OCI-LY1 (cell line): ENCODE measurements at regions not wholly inside any gene's neighbourhood (a gene's known extent, or its start where the extent isn't known, plus 50 kb on each side); places are given as distances from the start of the nearest gene placed in this dataset.

ENCODE experiments used
- H2AFZ ChIP-seq: fragments of 200-600 bp; sonication (generic), shearing (Covaris generic); 2 replicates; pipeline ENCODE4 v1.6.0; 2014; ENCODE audit warnings: antibody characterized with exemption, mild to moderate bottlenecking, low read length
- H3F3A ChIP-seq: fragments of 200-600 bp; sonication (generic), shearing (Covaris generic); 2 replicates; pipeline ENCODE4 v1.6.0; 2014; ENCODE audit warnings: mild to moderate bottlenecking, antibody characterized with exemption, low read length, moderate library complexity; ENCODE audit not compliant: insufficient read depth
- H3K27ac ChIP-seq: fragments of 200-600 bp; sonication (generic); 2 replicates; pipeline ENCODE4 v1.5.1; 2014; ENCODE audit warnings: low read length, mixed run types, mild to moderate bottlenecking, low read depth; ENCODE audit not compliant: poor library complexity, severe bottlenecking
- H3K27me3 ChIP-seq: fragments of 200-600 bp; sonication (generic); 2 replicates; pipeline ENCODE4 v1.6.0; 2014; ENCODE audit warnings: antibody characterized with exemption, mild to moderate bottlenecking, low read length, moderate library complexity; ENCODE audit not compliant: insufficient read depth
- H3K36me3 ChIP-seq: fragments of 200-600 bp; sonication (generic); 2 replicates; pipeline ENCODE4 v1.6.1; 2014; ENCODE audit warnings: mild to moderate bottlenecking, antibody characterized with exemption, low read length, moderate library complexity, mixed read lengths; ENCODE audit not compliant: insufficient read depth
- H3K4me1 ChIP-seq: fragments of 200-600 bp; sonication (generic); 2 replicates; pipeline ENCODE4 v1.5.1; 2014; ENCODE audit warnings: mild to moderate bottlenecking, low read length, moderate library complexity; ENCODE audit not compliant: insufficient read depth, severe bottlenecking
- H3K4me2 ChIP-seq: fragments of 200-600 bp; sonication (generic), shearing (Covaris generic); 2 replicates; pipeline ENCODE4 v1.6.1; 2014; ENCODE audit warnings: low read length
- H3K4me3 ChIP-seq: fragments of 200-600 bp; sonication (generic); 2 replicates; pipeline ENCODE4 v1.5.1; 2014; ENCODE audit warnings: low read length, low read depth, mild to moderate bottlenecking, mixed read lengths; ENCODE audit not compliant: poor library complexity, severe bottlenecking
- H3K79me2 ChIP-seq: fragments of 200-600 bp; shearing (Covaris generic); 2 replicates; pipeline ENCODE4 v1.6.1; 2016; ENCODE audit warnings: mixed run types, low read length, mixed read lengths; ENCODE audit not compliant: insufficient read depth
- H3K9ac ChIP-seq: fragments of 200-600 bp; sonication (generic), shearing (Covaris generic); 2 replicates; pipeline ENCODE4 v1.6.1; 2014; ENCODE audit warnings: mild to moderate bottlenecking, low read length, mixed read lengths
- H3K9me2 ChIP-seq: fragments of 200-600 bp; sonication (generic), shearing (Covaris generic); 2 replicates; pipeline ENCODE4 v1.6.1; 2014; ENCODE audit warnings: low read depth, mild to moderate bottlenecking, low read length, mixed read lengths
- H3K9me3 ChIP-seq: fragments of 200-600 bp; shearing (Covaris generic); 2 replicates; pipeline ENCODE4 v1.6.1; 2014; ENCODE audit warnings: low read length, mixed read lengths
- H4K20me1 ChIP-seq: fragments of 200-600 bp; sonication (generic), shearing (Covaris generic); 2 replicates; pipeline ENCODE4 v1.6.0; 2016; ENCODE audit warnings: mild to moderate bottlenecking, low read length; ENCODE audit not compliant: insufficient read depth
- CTCF ChIP-seq: fragments of 200-600 bp; sonication (generic), shearing (Covaris generic); IDR thresholded peaks from 2 replicates; pipeline ENCODE4 v1.5.1; 2017; ENCODE audit warnings: mild to moderate bottlenecking, antibody characterized with exemption, low read length, moderate library complexity, mixed read lengths
- EZH2 ChIP-seq: fragments of 200-600 bp; sonication (generic), shearing (Covaris generic); IDR thresholded peaks from 2 replicates; pipeline ENCODE4 v1.8.0; 2017; ENCODE audit warnings: borderline replicate concordance, mixed run types, mild to moderate bottlenecking, antibody characterized with exemption, low read length, moderate library complexity, mixed read lengths

- no peak overlapping the region for H2AFZ ChIP-seq
- H3K27me3 ChIP-seq: no peaks in the 10 kb centered on the region
- H3K79me2 ChIP-seq: no peaks in the 10 kb centered on the region
- H3F3A ChIP-seq: no peaks in the 10 kb centered on the region
- H3K9ac ChIP-seq: no peak overlapping the region
- H3K36me3 ChIP-seq: no peaks in the 10 kb centered on the region
- H4K20me1 ChIP-seq: no peaks in the 10 kb centered on the region
- TF ChIP-seq CTCF (no peak), EZH2 (no peak)
- no peaks in the 10 kb centered on the region for H3K4me1 ChIP-seq
- no peaks in the 10 kb centered on the region for H3K9me2 ChIP-seq
- no peak overlapping the region for H3K27ac ChIP-seq
- no peaks in the 10 kb centered on the region for H3K9me3 ChIP-seq
- no peak overlapping the region for H3K4me3 ChIP-seq
- no peak overlapping the region for H3K4me2 ChIP-seq
Measured at GRCh38 chr20:11726026-11726425, 191.7 kb upstream of the BTBD3 start.

GRCh38 chr20:11727708-11728107 lies 190.0 kb upstream of the BTBD3 start:
- no peaks in the 10 kb centered on the region for H3K9me3 ChIP-seq
- H3K36me3 ChIP-seq: no peaks in the 10 kb centered on the region
- H3K9ac ChIP-seq: no peak overlapping the region
- no peak overlapping the region for H3K4me2 ChIP-seq
- no peaks in the 10 kb centered on the region for H3F3A ChIP-seq
- no peak overlapping the region for H2AFZ ChIP-seq
- TF ChIP-seq EZH2 (no peak), CTCF (no peak)
- H3K27me3 ChIP-seq: no peaks in the 10 kb centered on the region
- H3K79me2 ChIP-seq: no peaks in the 10 kb centered on the region
- no peaks in the 10 kb centered on the region for H4K20me1 ChIP-seq
- H3K9me2 ChIP-seq: no peaks in the 10 kb centered on the region
- no peaks in the 10 kb centered on the region for H3K4me1 ChIP-seq
- no peak overlapping the region for H3K27ac ChIP-seq
- no peak overlapping the region for H3K4me3 ChIP-seq

GRCh38 chr20:11728937-11729336 lies 188.8 kb upstream of the BTBD3 start:
- Histone ChIP-seq H3K9me2 (no peaks in the 10 kb centered on the region), H3K9me3 (no peaks in the 10 kb centered on the region), H3K4me3 (no peak overlapping the region), H3K36me3 (no peaks in the 10 kb centered on the region), H3F3A (no peaks in the 10 kb centered on the region), H2AFZ (no peak overlapping the region), H4K20me1 (no peaks in the 10 kb centered on the region), H3K4me2 (no peak overlapping the region), H3K27me3 (no peaks in the 10 kb centered on the region), H3K4me1 (no peaks in the 10 kb centered on the region), H3K27ac (no peak overlapping the region), H3K9ac (no peak overlapping the region), H3K79me2 (no peaks in the 10 kb centered on the region)
- TF ChIP-seq CTCF (no peak), EZH2 (no peak)
